Endothelial cell (in vitro differentiated cells): ENCODE measurements at regions not wholly inside any gene's neighbourhood (a gene's known extent, or its start where the extent isn't known, plus 50 kb on each side); places are given as distances from the start of the nearest gene placed in this dataset.

ENCODE experiments used
- DNase-seq: peaks from one replicate; pipeline ENCODE4 v3.0.0; 2021; ENCODE audit warnings: low spot score
- H3K27ac Mint-ChIP-seq: one replicate; pipeline ENCODE4 v1.8.0; 2021; ENCODE audit warnings: mixed read lengths, inconsistent platforms; ENCODE audit not compliant: unreplicated experiment
- H3K27me3 Mint-ChIP-seq: one replicate; pipeline ENCODE4 v1.8.0; 2021; ENCODE audit warnings: mild to moderate bottlenecking, moderate library complexity, mixed read lengths, inconsistent platforms; ENCODE audit not compliant: unreplicated experiment
- H3K36me3 Mint-ChIP-seq: one replicate; pipeline ENCODE4 v1.8.0; 2021; ENCODE audit warnings: mild to moderate bottlenecking, low read depth, mixed read lengths, inconsistent platforms; ENCODE audit not compliant: unreplicated experiment
- H3K4me1 Mint-ChIP-seq: one replicate; pipeline ENCODE4 v1.8.0; 2021; ENCODE audit warnings: mild to moderate bottlenecking, mixed read lengths, inconsistent platforms; ENCODE audit not compliant: unreplicated experiment
- H3K4me3 Mint-ChIP-seq: one replicate; pipeline ENCODE4 v1.8.0; 2021; ENCODE audit warnings: mild to moderate bottlenecking, mixed read lengths, inconsistent platforms; ENCODE audit not compliant: unreplicated experiment
- H3K9me3 Mint-ChIP-seq: one replicate; pipeline ENCODE4 v1.8.0; 2021; ENCODE audit warnings: mixed read lengths, inconsistent platforms; ENCODE audit not compliant: unreplicated experiment
- CTCF ChIP-seq: fragments of 200-600 bp; sonication (generic); IDR thresholded peaks from one replicate; pipeline ENCODE4 v1.5.0; 2021; ENCODE audit warnings: antibody characterized with exemption; ENCODE audit not compliant: unreplicated experiment

- no peak for DNase-seq
- no peak overlapping the region for H3K27ac Mint-ChIP-seq
- no peaks in the 10 kb centered on the region for H3K9me3 Mint-ChIP-seq
- H3K4me1 Mint-ChIP-seq, result no peaks in the 10 kb centered on the region
- no peaks in the 10 kb centered on the region for H3K36me3 Mint-ChIP-seq
- peaks cover 4% of the 10 kb centered on the region for H3K27me3 Mint-ChIP-seq
- TF ChIP-seq CTCF, result no peak
- no peak overlapping the region for H3K4me3 Mint-ChIP-seq
Observed at GRCh38 chr3:44117736-44118135, 124.0 kb upstream of the TOPAZ1 start.

GRCh38 chr3:44120721-44121582, 120.7 kb upstream of the TOPAZ1 start:
- Mint-ChIP-seq H3K27ac (no peak overlapping the region), H3K36me3 (no peaks in the 10 kb centered on the region), H3K27me3 (peaks cover 3% of the 10 kb centered on the region), H3K4me3 (no peak overlapping the region), H3K4me1 (no peaks in the 10 kb centered on the region), H3K9me3 (no peaks in the 10 kb centered on the region)
- DNase-seq, result no peak
- no peak for TF ChIP-seq CTCF

- H3K4me3 Mint-ChIP-seq, result no peak overlapping the region
- no peaks in the 10 kb centered on the region for H3K27me3 Mint-ChIP-seq
- TF ChIP-seq CTCF, result no peak
- H3K9me3 Mint-ChIP-seq, result no peaks in the 10 kb centered on the region
- no peak for DNase-seq
- no peaks in the 10 kb centered on the region for H3K36me3 Mint-ChIP-seq
- H3K4me1 Mint-ChIP-seq, result no peaks in the 10 kb centered on the region
- H3K27ac Mint-ChIP-seq, result no peak overlapping the region
Observed at GRCh38 chr3:44125246-44125645, 116.4 kb upstream of the TOPAZ1 start.

- Mint-ChIP-seq H3K36me3 (no peaks in the 10 kb centered on the region), H3K4me3 (no peak overlapping the region), H3K4me1 (no peaks in the 10 kb centered on the region), H3K9me3 (no peaks in the 10 kb centered on the region), H3K27ac (no peak overlapping the region), H3K27me3 (no peaks in the 10 kb centered on the region)
- no peak for TF ChIP-seq CTCF
- no peak for DNase-seq
Observed at GRCh38 chr3:44125882-44126281, 115.8 kb upstream of the TOPAZ1 start.

GRCh38 chr3:44128057-44128775, 113.5 kb upstream of the TOPAZ1 start:
- no peaks in the 10 kb centered on the region for H3K36me3 Mint-ChIP-seq
- H3K9me3 Mint-ChIP-seq, result no peaks in the 10 kb centered on the region
- no peaks in the 10 kb centered on the region for H3K4me1 Mint-ChIP-seq
- H3K27ac Mint-ChIP-seq, result no peak overlapping the region
- no peak for TF ChIP-seq CTCF
- DNase-seq, result no peak
- no peak overlapping the region for H3K4me3 Mint-ChIP-seq
- H3K27me3 Mint-ChIP-seq, result no peaks in the 10 kb centered on the region
